ENCODE measurements at regions not wholly inside any gene's neighbourhood (a gene's known extent, or its start where the extent isn't known, plus 50 kb on each side); places are given as distances from the start of the nearest gene placed in this dataset.

DNA sequence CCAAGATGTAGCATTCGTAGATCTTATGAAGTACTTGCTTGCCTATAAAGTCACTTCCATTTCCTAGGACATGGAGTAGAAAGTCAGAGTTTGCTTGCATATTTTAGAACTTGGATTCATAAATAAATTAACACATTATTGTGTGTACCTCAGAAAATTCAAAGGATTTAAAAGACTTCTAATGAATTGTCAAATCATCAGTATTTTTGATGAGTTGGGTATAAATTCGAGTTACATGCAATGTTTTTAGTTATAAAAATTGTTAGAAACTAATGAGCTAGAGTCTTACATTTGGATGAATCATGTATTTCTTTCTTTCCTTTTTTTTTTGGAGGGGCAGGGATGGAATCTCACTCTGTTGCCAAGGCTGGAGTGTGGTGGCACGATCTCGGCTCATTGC lies 156.9 kb upstream of the KCNJ16 start:
- Histone ChIP-seq H3K9me3 (ENCODE audit: insufficient read depth, low read depth, low read length) (no peaks in the 10 kb centered on the region; the same call in 1 of the 2 replicates), H3K4me1 (ENCODE audit: insufficient read depth, low read length) (peaks cover 12% of the 10 kb centered on the region), H3K9ac (ENCODE audit: low read depth, low read length) (no peak overlapping the region), H3K27ac (ENCODE audit: low read depth, low read length) (no peak overlapping the region), H3K27me3 (ENCODE audit: insufficient read depth, low read length) (no peaks in the 10 kb centered on the region), H3K4me3 (ENCODE audit: low read length) (no peak overlapping the region), H3K36me3 (ENCODE audit: insufficient read depth, low read length) (no peaks in the 10 kb centered on the region)
- WGBS: 93% methylated on average over 4 of the region's 4 CpGs

DNA sequence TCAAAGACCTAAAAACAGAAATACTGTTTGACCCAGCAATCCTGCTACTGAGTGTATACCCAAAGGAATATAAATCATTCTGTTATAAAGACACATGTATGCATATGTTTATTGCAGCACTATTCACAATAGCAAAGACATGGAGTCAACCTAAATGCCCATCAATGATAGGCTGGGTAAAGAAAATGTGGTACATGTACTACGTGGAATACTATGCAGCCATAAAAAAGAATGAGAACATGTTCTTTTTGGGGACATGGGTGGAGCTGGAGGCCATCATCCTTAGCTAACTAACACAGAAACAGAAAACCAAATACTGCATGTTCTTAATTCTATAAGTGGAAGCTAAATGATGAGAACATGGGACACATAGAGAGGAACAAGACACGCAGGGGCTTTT lies 155.2 kb upstream of the KCNJ16 start:
- WGBS: 100% methylated on average over 2 of the region's 2 CpGs
- H3K4me1 ChIP-seq (ENCODE audit: insufficient read depth, low read length): peaks cover 12% of the 10 kb centered on the region
- H3K27me3 ChIP-seq (ENCODE audit: insufficient read depth, low read length): no peaks in the 10 kb centered on the region
- no peak overlapping the region for H3K27ac ChIP-seq (ENCODE audit: low read depth, low read length)
- H3K9me3 ChIP-seq (ENCODE audit: insufficient read depth, low read depth, low read length): no peaks in the 10 kb centered on the region; the same call in 1 of the 2 replicates
- no peaks in the 10 kb centered on the region for H3K36me3 ChIP-seq (ENCODE audit: insufficient read depth, low read length)
- no peak overlapping the region for H3K4me3 ChIP-seq (ENCODE audit: low read length)
- H3K9ac ChIP-seq (ENCODE audit: low read depth, low read length): no peak overlapping the region

DNA sequence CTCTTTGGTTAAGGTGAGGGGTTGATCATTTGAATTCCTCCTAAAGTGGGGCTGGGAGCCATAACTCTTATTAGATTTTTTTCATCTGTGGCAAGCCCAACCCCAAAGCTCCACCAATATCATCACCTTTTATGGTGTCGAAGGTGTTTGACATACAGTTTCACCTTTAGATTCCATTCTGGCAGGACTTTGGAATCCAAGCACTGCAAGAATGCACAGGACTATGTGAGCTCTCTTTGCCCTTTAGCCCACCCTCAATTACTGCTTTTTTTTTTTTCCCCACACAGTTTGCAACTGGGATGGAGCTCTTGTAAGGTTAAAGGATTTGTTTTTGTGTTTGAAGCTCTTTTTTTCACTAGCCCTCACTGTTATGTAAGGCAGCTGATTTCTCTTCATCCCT lies 154.0 kb upstream of the KCNJ16 start:
- 98% methylated on average over 1 of the region's 1 CpG for WGBS

DNA sequence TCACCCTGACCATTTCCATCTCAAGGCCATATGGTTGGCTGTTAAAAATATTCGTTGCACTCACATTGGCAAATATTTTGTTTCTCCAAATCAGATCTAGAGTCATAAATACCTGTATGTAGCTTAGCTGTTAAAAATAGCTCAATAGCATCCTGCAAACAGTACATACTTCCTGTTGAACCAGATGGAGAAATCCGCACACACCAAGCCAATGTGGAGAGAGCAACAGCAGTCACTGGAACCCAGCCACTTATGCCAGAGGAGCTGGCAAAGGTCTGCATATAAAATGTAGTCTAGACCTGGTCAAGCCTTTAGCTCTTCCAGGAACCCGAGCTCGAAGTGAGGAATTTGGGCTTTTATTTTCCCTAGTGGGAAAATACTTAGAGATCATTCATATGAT lies 146.4 kb upstream of the KCNJ16 start:
- Histone ChIP-seq H3K27ac (ENCODE audit: low read depth, low read length) (no peak overlapping the region), H3K9ac (ENCODE audit: low read depth, low read length) (no peak overlapping the region), H3K4me3 (ENCODE audit: low read length) (no peak overlapping the region), H3K9me3 (ENCODE audit: insufficient read depth, low read depth, low read length) (peaks cover 2% of the 10 kb centered on the region; the same call in 1 of the 2 replicates), H3K27me3 (ENCODE audit: insufficient read depth, low read length) (no peaks in the 10 kb centered on the region), H3K36me3 (ENCODE audit: insufficient read depth, low read length) (no peaks in the 10 kb centered on the region), H3K4me1 (ENCODE audit: insufficient read depth, low read length) (no peaks in the 10 kb centered on the region)
- 97% methylated on average over 4 of the region's 4 CpGs for WGBS

More for the DNA sequence above, 154.0 kb upstream of the KCNJ16 start:
- Histone ChIP-seq H3K27ac (ENCODE audit: low read depth, low read length) (no peak overlapping the region), H3K36me3 (ENCODE audit: insufficient read depth, low read length) (no peaks in the 10 kb centered on the region), H3K27me3 (ENCODE audit: insufficient read depth, low read length) (no peaks in the 10 kb centered on the region), H3K9me3 (ENCODE audit: insufficient read depth, low read depth, low read length) (no peaks in the 10 kb centered on the region; the same call in 1 of the 2 replicates), H3K9ac (ENCODE audit: low read depth, low read length) (no peak overlapping the region), H3K4me3 (ENCODE audit: low read length) (no peak overlapping the region), H3K4me1 (ENCODE audit: insufficient read depth, low read length) (peaks cover 12% of the 10 kb centered on the region)

DNA sequence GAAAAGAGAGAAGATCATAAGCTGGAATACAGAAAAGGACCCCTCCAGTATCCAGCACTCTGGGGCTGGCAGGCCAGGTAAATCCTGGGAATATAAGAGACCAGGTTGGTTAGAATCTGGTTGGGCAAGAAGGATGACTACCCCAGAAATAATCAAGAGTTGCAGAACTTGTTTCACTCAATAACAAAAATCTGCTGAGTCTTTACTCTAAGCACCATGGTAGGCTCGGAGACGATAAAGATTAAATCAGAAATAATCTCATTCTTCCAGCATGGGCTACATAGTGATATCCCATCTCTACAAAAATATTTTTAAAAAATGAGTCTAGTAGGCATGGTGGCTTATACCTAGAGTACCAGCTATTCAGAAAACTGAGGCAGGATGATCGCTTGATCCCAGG lies 138.0 kb upstream of the KCNJ16 start:
- H3K9ac ChIP-seq (ENCODE audit: low read depth, low read length): no peak overlapping the region
- no peak overlapping the region for H3K4me3 ChIP-seq (ENCODE audit: low read length)
- no peak overlapping the region for H3K27ac ChIP-seq (ENCODE audit: low read depth, low read length)
- no peaks in the 10 kb centered on the region for H3K9me3 ChIP-seq (ENCODE audit: insufficient read depth, low read depth, low read length)
- H3K36me3 ChIP-seq (ENCODE audit: insufficient read depth, low read length): no peaks in the 10 kb centered on the region
- no peaks in the 10 kb centered on the region for H3K4me1 ChIP-seq (ENCODE audit: insufficient read depth, low read length)
- no peaks in the 10 kb centered on the region for H3K27me3 ChIP-seq (ENCODE audit: insufficient read depth, low read length)
- WGBS: 94% methylated on average over 3 of the region's 3 CpGs

DNA sequence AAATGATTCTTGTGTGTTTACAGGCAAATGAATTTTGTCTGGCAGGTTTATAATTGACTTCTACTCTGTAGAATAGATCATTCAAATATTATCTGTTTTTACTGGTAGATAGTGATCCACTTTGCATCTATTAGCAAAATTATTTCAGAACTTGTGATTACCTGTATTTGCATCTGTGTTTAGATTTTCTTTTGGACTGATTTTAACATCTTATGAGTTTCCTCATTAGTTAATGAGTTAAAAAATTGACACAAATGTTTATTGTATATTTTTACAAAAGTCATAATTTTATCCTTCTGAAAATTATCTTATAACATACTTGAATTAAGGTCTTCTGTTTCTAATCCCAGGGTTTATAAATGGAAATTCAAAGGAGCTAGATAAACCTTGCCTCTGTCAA lies 132.0 kb upstream of the KCNJ16 start:
- H3K4me1 ChIP-seq (ENCODE audit: insufficient read depth, low read length): no peaks in the 10 kb centered on the region
- no peak overlapping the region for H3K9ac ChIP-seq (ENCODE audit: low read depth, low read length)
- no peak overlapping the region for H3K27ac ChIP-seq (ENCODE audit: low read depth, low read length)
- H3K4me3 ChIP-seq (ENCODE audit: low read length): no peak overlapping the region
- H3K36me3 ChIP-seq (ENCODE audit: insufficient read depth, low read length): no peaks in the 10 kb centered on the region
- no peaks in the 10 kb centered on the region for H3K9me3 ChIP-seq (ENCODE audit: insufficient read depth, low read depth, low read length)
- no peaks in the 10 kb centered on the region for H3K27me3 ChIP-seq (ENCODE audit: insufficient read depth, low read length)

DNA sequence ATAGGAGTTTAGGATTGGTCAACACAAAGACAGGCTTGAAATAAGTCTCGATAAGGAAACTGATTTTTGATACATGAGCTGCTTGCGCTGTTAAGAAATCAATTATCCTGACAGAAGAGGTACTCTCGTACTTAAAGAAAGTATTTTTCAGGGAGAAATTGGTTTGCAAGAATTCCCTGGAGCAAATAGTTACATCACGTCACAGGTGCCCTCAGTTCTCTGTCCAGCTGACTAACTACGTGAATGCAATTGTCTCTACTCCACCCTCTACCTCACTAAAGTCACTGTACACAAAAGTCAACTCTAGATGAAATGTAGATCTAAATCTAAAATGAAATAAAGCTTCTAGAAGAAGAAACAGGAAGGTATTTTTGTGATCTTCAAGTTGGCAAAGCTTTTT lies 130.6 kb upstream of the KCNJ16 start:
- H3K4me1 ChIP-seq (ENCODE audit: insufficient read depth, low read length): no peaks in the 10 kb centered on the region
- H3K36me3 ChIP-seq (ENCODE audit: insufficient read depth, low read length): no peaks in the 10 kb centered on the region
- H3K27me3 ChIP-seq (ENCODE audit: insufficient read depth, low read length): no peaks in the 10 kb centered on the region
- 94% methylated on average over 5 of the region's 5 CpGs for WGBS
- no peaks in the 10 kb centered on the region for H3K9me3 ChIP-seq (ENCODE audit: insufficient read depth, low read depth, low read length)
- H3K9ac ChIP-seq (ENCODE audit: low read depth, low read length): no peak overlapping the region
- no peak overlapping the region for H3K4me3 ChIP-seq (ENCODE audit: low read length)
- H3K27ac ChIP-seq (ENCODE audit: low read depth, low read length): no peak overlapping the region

DNA sequence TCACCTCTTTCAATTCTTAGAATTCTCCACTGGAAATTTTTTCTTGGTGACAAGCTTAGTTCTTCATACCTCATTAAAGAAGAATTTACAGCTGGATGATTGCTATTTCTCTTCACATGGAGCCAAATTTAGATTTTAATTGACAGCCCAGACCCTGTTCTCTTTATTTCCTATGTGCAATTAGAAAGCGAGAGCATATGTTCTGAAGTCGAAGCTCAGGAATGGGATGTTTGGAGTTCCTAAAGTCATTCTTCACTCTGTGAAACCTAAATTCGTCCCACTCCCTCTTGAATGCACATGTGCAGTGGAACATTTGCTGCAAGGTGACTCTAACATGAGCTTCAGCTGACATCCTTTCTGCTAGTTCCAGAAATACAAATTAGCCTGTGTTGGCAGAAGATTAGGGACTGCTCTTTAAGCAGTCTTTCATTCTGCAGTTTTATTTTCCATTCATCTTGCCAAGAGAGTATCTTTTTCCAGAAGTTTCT lies 129.3 kb upstream of the KCNJ16 start:
- Histone ChIP-seq H3K9ac (ENCODE audit: low read depth, low read length) (no peak overlapping the region), H3K36me3 (ENCODE audit: insufficient read depth, low read length) (no peaks in the 10 kb centered on the region), H3K4me3 (ENCODE audit: low read length) (no peak overlapping the region), H3K27me3 (ENCODE audit: insufficient read depth, low read length) (no peaks in the 10 kb centered on the region), H3K9me3 (ENCODE audit: insufficient read depth, low read depth, low read length) (no peaks in the 10 kb centered on the region), H3K27ac (ENCODE audit: low read depth, low read length) (no peak overlapping the region), H3K4me1 (ENCODE audit: insufficient read depth, low read length) (no peaks in the 10 kb centered on the region)
- WGBS: 92% methylated on average over 3 of the region's 3 CpGs

DNA sequence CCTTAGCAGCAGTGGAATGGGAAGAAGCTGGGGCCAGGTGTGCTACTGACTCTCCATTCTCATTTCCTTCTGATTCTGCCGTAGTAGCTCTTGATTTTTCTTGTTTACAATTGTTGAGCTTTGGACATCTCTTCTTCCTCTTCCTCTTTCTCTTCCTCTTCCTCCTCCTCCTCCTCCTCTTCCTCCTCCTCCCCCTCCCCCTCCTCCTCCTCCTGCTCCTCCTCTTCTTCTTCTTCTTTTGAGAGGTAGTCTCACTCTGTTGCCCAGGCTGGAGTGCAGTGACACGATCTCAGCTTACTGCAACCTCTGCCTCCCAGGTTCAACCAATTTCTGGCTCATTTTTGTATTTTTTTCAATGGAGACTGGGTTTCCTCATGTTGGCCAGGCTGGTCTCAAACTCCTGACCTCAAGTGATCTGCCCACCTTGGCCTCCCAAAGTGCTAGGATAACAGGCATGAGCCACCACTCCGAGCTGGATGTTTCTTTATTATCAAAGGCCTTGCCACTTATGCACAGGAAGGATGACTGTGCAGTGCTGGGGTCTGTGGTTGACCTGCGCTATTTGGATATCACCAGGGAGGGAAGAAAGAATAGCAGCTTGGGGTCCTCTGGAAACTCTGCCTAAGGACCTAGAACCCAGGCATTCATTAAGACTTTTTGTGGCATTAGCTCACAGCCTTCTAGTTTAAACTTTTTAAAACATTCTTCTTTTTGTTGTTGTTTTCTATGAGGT lies 127.8 kb upstream of the KCNJ16 start:
- Histone ChIP-seq H3K9me3 (ENCODE audit: insufficient read depth, low read depth, low read length) (no peaks in the 10 kb centered on the region), H3K36me3 (ENCODE audit: insufficient read depth, low read length) (no peaks in the 10 kb centered on the region), H3K4me1 (ENCODE audit: insufficient read depth, low read length) (no peaks in the 10 kb centered on the region), H3K9ac (ENCODE audit: low read depth, low read length) (no peak overlapping the region), H3K27ac (ENCODE audit: low read depth, low read length) (no peak overlapping the region), H3K27me3 (ENCODE audit: insufficient read depth, low read length) (no peaks in the 10 kb centered on the region), H3K4me3 (ENCODE audit: low read length) (no peak overlapping the region)
- 97% methylated on average over 4 of the region's 4 CpGs for WGBS

DNA sequence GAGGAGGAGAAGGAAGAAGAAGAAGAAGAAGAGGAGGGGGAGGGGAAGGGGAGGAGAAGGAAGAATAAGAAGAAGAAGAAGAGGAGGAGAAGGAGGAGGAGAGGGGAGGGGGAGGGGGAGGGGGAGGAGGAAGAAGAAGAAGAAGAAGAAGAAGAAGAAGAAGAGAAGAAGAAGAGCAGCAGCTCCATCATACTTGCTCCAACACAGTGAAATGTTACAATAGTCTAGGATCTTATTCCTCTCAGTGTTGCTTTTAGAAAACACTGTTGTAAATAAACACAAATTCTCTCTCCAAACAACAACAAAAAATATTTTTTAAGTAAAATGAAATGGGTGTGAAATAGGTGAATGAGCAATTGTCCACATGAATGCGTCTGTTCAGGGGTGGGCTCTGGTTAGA lies 126.6 kb upstream of the KCNJ16 start:
- H3K27me3 ChIP-seq (ENCODE audit: insufficient read depth, low read length): no peaks in the 10 kb centered on the region
- H3K9me3 ChIP-seq (ENCODE audit: insufficient read depth, low read depth, low read length): no peaks in the 10 kb centered on the region
- no peaks in the 10 kb centered on the region for H3K4me1 ChIP-seq (ENCODE audit: insufficient read depth, low read length)
- H3K27ac ChIP-seq (ENCODE audit: low read depth, low read length): no peak overlapping the region
- no peak overlapping the region for H3K9ac ChIP-seq (ENCODE audit: low read depth, low read length)
- H3K4me3 ChIP-seq (ENCODE audit: low read length): no peak overlapping the region
- no peaks in the 10 kb centered on the region for H3K36me3 ChIP-seq (ENCODE audit: insufficient read depth, low read length)
- 93% methylated on average over 1 of the region's 1 CpG for WGBS

DNA sequence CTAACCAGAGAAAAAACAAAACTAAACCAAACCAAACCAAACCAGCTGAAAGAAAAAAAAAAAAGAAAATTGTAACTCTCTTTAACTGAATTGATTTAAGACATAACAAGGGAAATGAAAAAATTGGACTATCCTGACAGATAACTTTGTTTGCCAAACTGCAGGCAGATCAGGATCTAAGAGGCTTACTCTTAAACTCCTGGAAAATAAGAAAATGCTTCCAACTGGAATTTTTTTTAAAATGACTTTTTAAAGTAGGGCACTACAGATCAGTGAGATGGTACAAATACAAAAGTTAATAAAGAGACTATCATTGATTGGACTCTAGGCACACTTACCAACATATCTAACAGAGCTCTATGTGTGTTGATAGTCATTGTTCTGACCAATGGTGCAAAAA lies 125.5 kb upstream of the KCNJ16 start:
- no peak overlapping the region for H3K9ac ChIP-seq (ENCODE audit: low read depth, low read length)
- H3K27me3 ChIP-seq (ENCODE audit: insufficient read depth, low read length): no peaks in the 10 kb centered on the region

More for the DNA sequence above, 125.5 kb upstream of the KCNJ16 start:
- Histone ChIP-seq H3K4me3 (ENCODE audit: low read length) (no peak overlapping the region), H3K4me1 (ENCODE audit: insufficient read depth, low read length) (no peaks in the 10 kb centered on the region), H3K27ac (ENCODE audit: low read depth, low read length) (no peak overlapping the region), H3K36me3 (ENCODE audit: insufficient read depth, low read length) (no peaks in the 10 kb centered on the region), H3K9me3 (ENCODE audit: insufficient read depth, low read depth, low read length) (no peaks in the 10 kb centered on the region)

Data from HUES64 (cell line).